Thoracic aorta (tissue), 2 donors: ENCODE measurements at regions not wholly inside any gene's neighbourhood (a gene's known extent, or its start where the extent isn't known, plus 50 kb on each side); places are given as distances from the start of the nearest gene placed in this dataset.

Experiments used
- ATAC-seq: fragments of 150-250 bp; one replicate; pipeline ENCODE4 v1.8.0; 2017; ENCODE audit warnings: low read depth; ENCODE audit not compliant: insufficient number of reproducible peaks, low FRiP score
- DNase-seq: peaks from one replicate; pipeline ENCODE4 v3.0.0-alpha.2; 2020; ENCODE audit warnings: low spot score
- H3K27ac ChIP-seq, 2 donors: fragments of 200-600 bp; sonication (generic); 1 replicate in 1 of 2; 2 replicates in 1 of 2; pipeline ENCODE4 v1.5.1; 2016; ENCODE audit warnings: mild to moderate bottlenecking in 2 of 2, moderate library complexity in 2 of 2
- H3K27me3 ChIP-seq: fragments of 200-600 bp; sonication (generic); replicated peaks from 2 replicates; pipeline ENCODE4 v1.6.0; 2016; ENCODE audit warnings: mild to moderate bottlenecking; ENCODE audit not compliant: insufficient read depth
- H3K36me3 ChIP-seq: fragments of 200-600 bp; sonication (generic); one replicate; pipeline ENCODE4 v1.5.1; 2016
- H3K4me1 ChIP-seq, 2 donors: fragments of 200-600 bp; sonication (generic); 1 replicate in 1 of 2; 2 replicates in 1 of 2; pipeline versions ENCODE4 v1.5.1 to v1.6.0; 2016; ENCODE audit warnings: low read depth in 2 of 2, mild to moderate bottlenecking in 1 of 2; ENCODE audit not compliant: control insufficient read depth in 1 of 2
- H3K4me3 ChIP-seq: fragments of 200-600 bp; sonication (generic); 2 replicates; pipeline ENCODE4 v1.5.1; 2016; ENCODE audit warnings: mild to moderate bottlenecking
- H3K9me3 ChIP-seq: fragments of 200-600 bp; sonication (generic); 2 replicates; pipeline ENCODE4 v1.5.1; 2016
- CTCF ChIP-seq: fragments of 200-600 bp; sonication (generic); IDR thresholded peaks from one replicate; pipeline ENCODE4 v1.5.1; 2019; ENCODE audit warnings: antibody characterized with exemption

GRCh38 chr13:75153386-75153785 lies 328.6 kb downstream of the TBC1D4 start:
- ATAC-seq = no peak
- no peak for TF ChIP-seq CTCF
- Histone ChIP-seq H3K27me3 (no peaks in the 10 kb centered on the region), H3K9me3 (no peaks in the 10 kb centered on the region), H3K4me1 (no peaks in the 10 kb centered on the region), H3K27ac (no peak overlapping the region), H3K4me3 (no peak overlapping the region), H3K36me3 (no peaks in the 10 kb centered on the region)
- no peak for DNase-seq

GRCh38 chr13:75151081-75151643 lies 330.8 kb downstream of the TBC1D4 start:
- DNase-seq (no peak), ATAC-seq (no peak)
- Histone ChIP-seq H3K36me3 (no peaks in the 10 kb centered on the region), H3K9me3 (no peaks in the 10 kb centered on the region), H3K27me3 (no peaks in the 10 kb centered on the region), H3K27ac (no peak overlapping the region), H3K4me3 (no peak overlapping the region), H3K4me1 (no peaks in the 10 kb centered on the region)
- TF ChIP-seq CTCF = no peak

- TF ChIP-seq CTCF = no peak
- ATAC-seq = no peak
- Histone ChIP-seq H3K4me3 (no peak overlapping the region), H3K27ac (no peak overlapping the region), H3K36me3 (no peaks in the 10 kb centered on the region), H3K4me1 (no peaks in the 10 kb centered on the region), H3K27me3 (no peaks in the 10 kb centered on the region), H3K9me3 (no peaks in the 10 kb centered on the region)
- no peak for DNase-seq
Measured at GRCh38 chr13:75149776-75150175, 332.2 kb downstream of the TBC1D4 start.

- H3K4me1 ChIP-seq = no peaks in the 10 kb centered on the region
- no peak overlapping the region for H3K4me3 ChIP-seq
- no peaks in the 10 kb centered on the region for H3K9me3 ChIP-seq
- no peak for DNase-seq
- no peak for TF ChIP-seq CTCF
- ATAC-seq = no peak
- no peaks in the 10 kb centered on the region for H3K36me3 ChIP-seq
- H3K27ac ChIP-seq = no peak overlapping the region
- H3K27me3 ChIP-seq = no peaks in the 10 kb centered on the region
Measured at GRCh38 chr13:75147946-75148345, 334.0 kb downstream of the TBC1D4 start.

GRCh38 chr13:75146436-75146835 lies 335.5 kb downstream of the TBC1D4 start:
- DNase-seq (no peak), ATAC-seq (no peak)
- Histone ChIP-seq H3K27me3 (no peaks in the 10 kb centered on the region), H3K4me3 (no peak overlapping the region), H3K4me1 (no peaks in the 10 kb centered on the region), H3K36me3 (no peaks in the 10 kb centered on the region), H3K9me3 (no peaks in the 10 kb centered on the region), H3K27ac (no peak overlapping the region)
- no peak for TF ChIP-seq CTCF
